Mammary epithelial cell (primary cell): ENCODE measurements at regions not wholly inside any gene's neighbourhood (a gene's known extent, or its start where the extent isn't known, plus 50 kb on each side); places are given as distances from the start of the nearest gene placed in this dataset.

Experiments
- CTCF ChIP-seq, 2 donors: IDR thresholded peaks in 1 of 2; conservative IDR thresholded peaks in 1 of 2; 2 replicates each; pipeline ENCODE4 v1.5.1; 2011 to 2012; ENCODE audit warnings: inconsistent platforms in 2 of 2, low read length in 2 of 2, mild to moderate bottlenecking in 2 of 2, control low read depth in 1 of 2, low read depth in 1 of 2; ENCODE audit not compliant: insufficient read depth in 1 of 2; ENCODE audit errors: extremely low read depth in 1 of 2
- EZH2 ChIP-seq: IDR thresholded peaks from 2 replicates; pipeline ENCODE4 v1.6.1; 2012; ENCODE audit warnings: low read length, inconsistent platforms, borderline replicate concordance

GRCh38 chr10:131652438-131653139, 248.2 kb upstream of the PPP2R2D start:
- TF ChIP-seq CTCF (conservative IDR thresholded peaks at IDR 0.05 in 1 of 2, IDR thresholded peaks at IDR 0.05 in 1 of 2; ENCODE audit: extremely low read depth in 1 of 2, insufficient read depth in 1 of 2, low read depth in 1 of 2, low read length in 2 of 2) (no peak), EZH2 (no peak)
